GM18858 (cell line): ENCODE measurements at regions not wholly inside any gene's neighbourhood (a gene's known extent, or its start where the extent isn't known, plus 50 kb on each side); places are given as distances from the start of the nearest gene placed in this dataset.

Experiments used
- ATAC-seq: cut with Tn5 transposase; IDR thresholded peaks from one replicate; pipeline ENCODE4 v1.9.1; 2021; ENCODE audit not compliant: unreplicated experiment

GRCh38 chr5:3811116-3811515 is 215.5 kb downstream of the IRX1 start:
- no peak for ATAC-seq

GRCh38 chr5:3818624-3819023 is 223.0 kb downstream of the IRX1 start:
- ATAC-seq = no peak

- no peak for ATAC-seq
Observed at GRCh38 chr5:3825531-3826451, 230.2 kb downstream of the IRX1 start.

GRCh38 chr5:3827624-3828023 is 232.0 kb downstream of the IRX1 start:
- ATAC-seq = no peak

GRCh38 chr5:3828761-3829160 is 233.1 kb downstream of the IRX1 start:
- no peak for ATAC-seq

GRCh38 chr5:3833566-3833965 is 237.9 kb downstream of the IRX1 start:
- ATAC-seq = no peak

- no peak for ATAC-seq
Observed at GRCh38 chr5:3835811-3836210, 240.2 kb downstream of the IRX1 start.

GRCh38 chr5:3836528-3836927 is 240.9 kb downstream of the IRX1 start:
- no peak for ATAC-seq

- no peak for ATAC-seq
Observed at GRCh38 chr5:3837506-3837905, 241.9 kb downstream of the IRX1 start.

GRCh38 chr5:3839151-3839550 is 243.5 kb downstream of the IRX1 start:
- ATAC-seq = no peak

GRCh38 chr5:3842591-3842990 is 247.0 kb downstream of the IRX1 start:
- ATAC-seq = no peak

- ATAC-seq = no peak
Observed at GRCh38 chr5:3843706-3844105, 248.1 kb downstream of the IRX1 start.

- ATAC-seq = no peak
Observed at GRCh38 chr5:3844266-3844665, 248.6 kb downstream of the IRX1 start.

GRCh38 chr5:3845230-3845629 is 249.6 kb downstream of the IRX1 start:
- ATAC-seq = no peak

- ATAC-seq = no peak
Observed at GRCh38 chr5:3852161-3852916, 256.7 kb downstream of the IRX1 start.

GRCh38 chr5:3853362-3853761 is 257.7 kb downstream of the IRX1 start:
- ATAC-seq = no peak

- no peak for ATAC-seq
Observed at GRCh38 chr5:3854188-3854821, 258.7 kb downstream of the IRX1 start.

- no peak for ATAC-seq
Observed at GRCh38 chr5:3856036-3856435, 260.4 kb downstream of the IRX1 start.

- no peak for ATAC-seq
Observed at GRCh38 chr5:3858524-3858923, 262.9 kb downstream of the IRX1 start.

- no peak for ATAC-seq
Observed at GRCh38 chr5:3862906-3863305, 267.3 kb downstream of the IRX1 start.

GRCh38 chr5:3875144-3875543 is 279.5 kb downstream of the IRX1 start:
- ATAC-seq = no peak

- ATAC-seq = no peak
Observed at GRCh38 chr5:3878267-3878666, 282.6 kb downstream of the IRX1 start.
